Hepatocyte (in vitro differentiated cells): ENCODE measurements at regions not wholly inside any gene's neighbourhood (a gene's known extent, or its start where the extent isn't known, plus 50 kb on each side); places are given as distances from the start of the nearest gene placed in this dataset.

ENCODE experiments used
- DNase-seq: peaks from one replicate; pipeline ENCODE4 v3.0.0-alpha.2; 2016; ENCODE audit warnings: low spot score
- H2AFZ ChIP-seq: fragments of 200-600 bp; sonication (generic); 2 replicates; pipeline ENCODE4 v1.6.0; 2016; ENCODE audit warnings: antibody characterized with exemption, mild to moderate bottlenecking
- H3K27ac ChIP-seq: fragments of 200-600 bp; sonication (generic); 2 replicates; pipeline ENCODE4 v1.5.1; 2016; ENCODE audit warnings: mild to moderate bottlenecking
- H3K27me3 ChIP-seq: fragments of 200-600 bp; sonication (generic); 2 replicates; pipeline ENCODE4 v1.6.1; 2016
- H3K36me3 ChIP-seq: fragments of 200-600 bp; sonication (generic); replicated peaks from 2 replicates; pipeline ENCODE4 v1.5.1; 2016; ENCODE audit warnings: low read depth; ENCODE audit not compliant: insufficient read depth
- H3K4me1 ChIP-seq: fragments of 200-600 bp; sonication (generic); 2 replicates; pipeline ENCODE4 v1.5.1; 2016; ENCODE audit warnings: mild to moderate bottlenecking, moderate library complexity; ENCODE audit not compliant: insufficient read depth
- H3K4me2 ChIP-seq: fragments of 200-600 bp; sonication (generic); 2 replicates; pipeline ENCODE4 v1.6.0; 2016
- H3K4me3 ChIP-seq: fragments of 200-600 bp; sonication (generic); 2 replicates; pipeline ENCODE4 v1.5.1; 2016; ENCODE audit warnings: mild to moderate bottlenecking
- H3K79me2 ChIP-seq: fragments of 200-600 bp; sonication (generic); 2 replicates; pipeline ENCODE4 v1.6.0; 2017; ENCODE audit warnings: mild to moderate bottlenecking
- H3K9me2 ChIP-seq: fragments of 200-600 bp; sonication (generic); replicated peaks from 2 replicates; pipeline ENCODE4 v1.6.0; 2017; ENCODE audit warnings: mild to moderate bottlenecking; ENCODE audit not compliant: insufficient read depth
- H3K9me3 ChIP-seq: fragments of 200-600 bp; sonication (generic); 2 replicates; pipeline ENCODE4 v1.5.1; 2016; ENCODE audit warnings: low read depth, mild to moderate bottlenecking
- H4K20me1 ChIP-seq: fragments of 200-600 bp; sonication (generic); 2 replicates; pipeline ENCODE4 v1.6.0; 2016; ENCODE audit warnings: mild to moderate bottlenecking; ENCODE audit not compliant: insufficient read depth, poor library complexity, severe bottlenecking
- CTCF ChIP-seq: fragments of 200-600 bp; sonication (generic); IDR thresholded peaks from 2 replicates; pipeline ENCODE4 v1.5.1; 2016; ENCODE audit warnings: antibody characterized with exemption, mild to moderate bottlenecking; ENCODE audit not compliant: poor library complexity
- EZH2 ChIP-seq: fragments of 200-600 bp; sonication (generic); IDR thresholded peaks from 2 replicates; pipeline ENCODE4 v1.6.1; 2016; ENCODE audit warnings: antibody characterized with exemption, mild to moderate bottlenecking, borderline replicate concordance
- EZH2phosphoT487 ChIP-seq: fragments of 200-600 bp; sonication (generic); IDR thresholded peaks from one replicate; pipeline ENCODE4 v1.6.1; 2018; ENCODE audit warnings: antibody characterized with exemption, mild to moderate bottlenecking, low read depth, moderate library complexity; ENCODE audit not compliant: unreplicated experiment, severe bottlenecking
- WGBS: methylation state at CpG from one replicate; pipeline ENCODE4 v1.1.6; 2016; ENCODE audit warnings: low lambda C conversion rate; ENCODE audit errors: missing lambda C conversion rate; 5-methylcytosine and 5-hydroxymethylcytosine counted together

- Histone ChIP-seq H3K36me3 (no peaks in the 10 kb centered on the region), H2AFZ (no peak overlapping the region), H4K20me1 (no peaks in the 10 kb centered on the region), H3K4me3 (no peak overlapping the region), H3K79me2 (no peaks in the 10 kb centered on the region), H3K27me3 (no peaks in the 10 kb centered on the region), H3K4me1 (peaks cover 13% of the 10 kb centered on the region), H3K4me2 (no peak overlapping the region), H3K9me3 (no peaks in the 10 kb centered on the region), H3K9me2 (no peaks in the 10 kb centered on the region), H3K27ac (no peak overlapping the region)
- no peak for DNase-seq
- TF ChIP-seq EZH2phosphoT487 = no peak
- no peak for TF ChIP-seq CTCF
- TF ChIP-seq EZH2 = no peak
- WGBS = 96% methylated on average over 6 of the region's 6 CpGs
Measured at GRCh38 chr14:55743551-55743950, 163.5 kb downstream of the KTN1 start.

- Histone ChIP-seq H4K20me1 (no peaks in the 10 kb centered on the region), H3K4me1 (peaks cover 13% of the 10 kb centered on the region), H3K4me3 (no peak overlapping the region), H3K4me2 (no peak overlapping the region), H3K9me2 (no peaks in the 10 kb centered on the region), H3K27me3 (no peaks in the 10 kb centered on the region), H2AFZ (no peak overlapping the region), H3K79me2 (no peaks in the 10 kb centered on the region), H3K9me3 (no peaks in the 10 kb centered on the region), H3K36me3 (no peaks in the 10 kb centered on the region), H3K27ac (no peak overlapping the region)
- WGBS = 91% methylated on average over 4 of the region's 4 CpGs
- no peak for DNase-seq
- TF ChIP-seq CTCF (no peak), EZH2 (no peak), EZH2phosphoT487 (no peak)
Measured at GRCh38 chr14:55744321-55744720, 164.3 kb downstream of the KTN1 start.

- Histone ChIP-seq H3K4me2 (no peak overlapping the region), H3K4me1 (peaks cover 13% of the 10 kb centered on the region), H3K4me3 (no peak overlapping the region), H3K27me3 (no peaks in the 10 kb centered on the region), H2AFZ (no peak overlapping the region), H3K27ac (peak overlapping the region; percentile 81), H3K9me2 (no peaks in the 10 kb centered on the region), H3K79me2 (no peaks in the 10 kb centered on the region), H3K9me3 (no peaks in the 10 kb centered on the region), H4K20me1 (no peaks in the 10 kb centered on the region), H3K36me3 (no peaks in the 10 kb centered on the region)
- DNase-seq = no peak
- 89% methylated on average over 7 of the region's 7 CpGs for WGBS
- TF ChIP-seq EZH2 (no peak), EZH2phosphoT487 (no peak), CTCF (no peak)
Measured at GRCh38 chr14:55745906-55746305, 165.9 kb downstream of the KTN1 start.

- TF ChIP-seq EZH2 (no peak), EZH2phosphoT487 (no peak), CTCF (no peak)
- 96% methylated on average over 2 of the region's 2 CpGs for WGBS
- H3K79me2 ChIP-seq = no peaks in the 10 kb centered on the region
- no peak overlapping the region for H2AFZ ChIP-seq
- no peak overlapping the region for H3K4me2 ChIP-seq
- no peaks in the 10 kb centered on the region for H4K20me1 ChIP-seq
- no peak overlapping the region for H3K4me3 ChIP-seq
- DNase-seq = peak; percentile 64
- no peaks in the 10 kb centered on the region for H3K27me3 ChIP-seq
- no peaks in the 10 kb centered on the region for H3K9me3 ChIP-seq
- H3K36me3 ChIP-seq = no peaks in the 10 kb centered on the region
- peaks cover 13% of the 10 kb centered on the region for H3K4me1 ChIP-seq
- H3K27ac ChIP-seq = peak overlapping the region; percentile 81
- no peaks in the 10 kb centered on the region for H3K9me2 ChIP-seq
Measured at GRCh38 chr14:55746558-55746957, 166.6 kb downstream of the KTN1 start.
